BJ (cell line): ENCODE measurements at regions not wholly inside any gene's neighbourhood (a gene's known extent, or its start where the extent isn't known, plus 50 kb on each side); places are given as distances from the start of the nearest gene placed in this dataset.

Source experiments
- CTCF ChIA-PET: fragments of 350-600 bp; formaldehyde crosslinking; extraction: SDS; loops from one replicate; lab custom pipeline; 2021; ENCODE audit warnings: antibody characterized with exemption, inconsistent platforms; lab: Yijun Ruan, JAX
- POLR2A ChIA-PET: fragments of 300-600 bp; sonication (Branson Sonifier 250); formaldehyde crosslinking; extraction: SDS; loops from one replicate; lab custom pipeline; 2021; ENCODE audit warnings: antibody characterized with exemption; lab: Charles Lee
- DNase-seq: peaks from one replicate; pipeline ENCODE4 v3.0.0-alpha.2; 2011; ENCODE audit warnings: low read depth
- H3K27me3 ChIP-seq: 2 replicates; pipeline ENCODE4 v1.6.0; 2011; ENCODE audit warnings: low read length; ENCODE audit not compliant: control insufficient read depth, insufficient read depth
- H3K36me3 ChIP-seq: 2 replicates; pipeline ENCODE4 v1.5.1; 2011; ENCODE audit warnings: low read length; ENCODE audit not compliant: control insufficient read depth, insufficient read depth
- H3K4me3 ChIP-seq: 2 replicates; pipeline ENCODE4 v1.5.1; 2011; ENCODE audit warnings: low read depth, mild to moderate bottlenecking, control low read depth, low read length
- TF ChIP-seq, protein P1 (sequence below): IDR thresholded peaks from 2 replicates; pipeline ENCODE4 v1.5.1; 2011; ENCODE audit warnings: low read depth, mild to moderate bottlenecking, control low read depth, inconsistent platforms, low read length, moderate library complexity; ENCODE audit not compliant: insufficient read depth

DNA sequence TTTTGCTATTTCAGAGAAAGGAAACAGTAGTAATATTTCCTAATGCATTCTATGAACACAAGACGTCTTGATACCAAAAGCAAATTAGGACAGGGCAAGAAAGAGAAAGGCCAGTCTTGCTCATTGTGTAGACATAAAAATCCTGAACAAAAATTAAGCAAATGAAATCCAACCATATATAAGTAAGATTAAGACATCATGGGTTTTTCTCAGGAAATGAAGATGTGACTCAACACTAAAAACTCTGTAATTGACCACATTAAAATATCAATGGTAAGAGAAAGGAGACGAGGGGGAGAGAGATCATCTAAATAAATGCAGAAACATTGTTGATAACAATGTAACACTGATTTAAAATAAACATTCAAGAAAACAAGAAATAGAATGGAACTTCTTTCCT is 205.4 kb downstream of the SOD2 start:
- Histone ChIP-seq H3K36me3 (no peaks in the 10 kb centered on the region), H3K4me3 (no peak overlapping the region), H3K27me3 (no peaks in the 10 kb centered on the region)
- ChIA-PET CTCF (no interaction called here), POLR2A (no interaction called here)
- TF ChIP-seq, protein P1, sequence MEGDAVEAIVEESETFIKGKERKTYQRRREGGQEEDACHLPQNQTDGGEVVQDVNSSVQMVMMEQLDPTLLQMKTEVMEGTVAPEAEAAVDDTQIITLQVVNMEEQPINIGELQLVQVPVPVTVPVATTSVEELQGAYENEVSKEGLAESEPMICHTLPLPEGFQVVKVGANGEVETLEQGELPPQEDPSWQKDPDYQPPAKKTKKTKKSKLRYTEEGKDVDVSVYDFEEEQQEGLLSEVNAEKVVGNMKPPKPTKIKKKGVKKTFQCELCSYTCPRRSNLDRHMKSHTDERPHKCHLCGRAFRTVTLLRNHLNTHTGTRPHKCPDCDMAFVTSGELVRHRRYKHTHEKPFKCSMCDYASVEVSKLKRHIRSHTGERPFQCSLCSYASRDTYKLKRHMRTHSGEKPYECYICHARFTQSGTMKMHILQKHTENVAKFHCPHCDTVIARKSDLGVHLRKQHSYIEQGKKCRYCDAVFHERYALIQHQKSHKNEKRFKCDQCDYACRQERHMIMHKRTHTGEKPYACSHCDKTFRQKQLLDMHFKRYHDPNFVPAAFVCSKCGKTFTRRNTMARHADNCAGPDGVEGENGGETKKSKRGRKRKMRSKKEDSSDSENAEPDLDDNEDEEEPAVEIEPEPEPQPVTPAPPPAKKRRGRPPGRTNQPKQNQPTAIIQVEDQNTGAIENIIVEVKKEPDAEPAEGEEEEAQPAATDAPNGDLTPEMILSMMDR = no peak
- no peak for DNase-seq

DNA sequence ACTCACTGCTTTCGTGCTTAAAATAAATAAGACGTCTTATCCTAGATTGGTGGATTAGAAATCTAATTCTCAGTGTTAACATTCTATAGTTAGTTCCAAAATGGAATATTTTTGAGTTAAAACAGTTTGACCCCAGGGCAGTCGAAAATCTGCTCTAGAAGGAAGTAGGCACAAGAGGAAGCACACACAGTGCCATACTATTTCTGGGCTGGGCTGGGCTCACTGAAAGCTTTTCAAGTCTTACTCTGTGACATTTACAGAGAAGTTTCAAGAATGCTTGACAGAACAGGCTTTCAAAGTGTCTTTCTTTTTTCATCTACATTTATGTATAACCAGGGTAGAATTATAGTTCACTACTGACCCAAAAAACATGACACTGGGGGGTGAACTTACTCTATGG is 209.8 kb downstream of the SOD2 start:
- no peaks in the 10 kb centered on the region for H3K27me3 ChIP-seq
- TF ChIP-seq, protein P1 = no peak
- ChIA-PET CTCF (no interaction called here), POLR2A (no interaction called here)
- H3K4me3 ChIP-seq = no peak overlapping the region
- DNase-seq = no peak
- no peaks in the 10 kb centered on the region for H3K36me3 ChIP-seq

DNA sequence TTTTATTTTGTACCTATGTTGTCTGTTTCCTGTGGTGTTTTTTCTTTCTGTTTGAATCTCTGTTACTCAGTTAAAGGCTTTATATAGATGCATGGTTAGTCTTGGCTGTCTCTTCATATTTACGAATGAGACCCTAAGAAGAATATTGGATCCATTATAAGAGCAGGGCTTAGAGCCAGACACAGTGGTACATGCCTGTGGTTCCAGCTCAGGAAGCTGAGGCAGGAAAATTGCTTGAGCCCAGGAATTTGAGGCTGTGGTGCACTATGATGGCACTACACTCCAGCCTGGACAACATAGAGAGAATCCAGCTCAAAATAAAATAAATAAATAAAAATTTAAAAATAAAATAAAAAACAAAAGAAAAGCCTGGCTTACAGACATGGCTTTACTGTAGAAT is 211.1 kb downstream of the SOD2 start:
- no peaks in the 10 kb centered on the region for H3K36me3 ChIP-seq
- H3K4me3 ChIP-seq = no peak overlapping the region
- ChIA-PET POLR2A (no interaction called here), CTCF (interaction anchor here (0.6 kb wide), 1 partner anchor 18 kb away, joined by 3 read pairs; no protein-coding TSS in a partner anchor)
- no peak for DNase-seq
- H3K27me3 ChIP-seq = no peaks in the 10 kb centered on the region
- TF ChIP-seq, protein P1 = no peak

DNA sequence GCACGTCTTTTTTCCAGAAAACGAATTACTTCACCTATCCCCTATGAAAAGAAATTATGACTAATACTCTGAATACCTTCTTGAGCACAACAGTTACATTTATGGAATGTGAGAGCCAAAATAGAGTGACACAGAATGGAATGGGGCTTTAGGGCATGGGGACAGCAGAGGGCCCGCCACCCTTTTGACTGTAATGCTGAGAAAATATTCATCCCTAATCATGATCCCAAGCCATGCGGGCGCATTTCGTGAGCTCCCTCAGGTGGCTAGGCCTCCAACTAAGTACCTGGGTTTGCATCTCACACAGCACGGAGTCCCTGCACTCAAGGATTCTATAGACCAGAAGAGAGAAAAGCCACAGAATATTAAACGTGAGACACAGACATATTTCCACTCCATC is 212.6 kb downstream of the SOD2 start:
- POLR2A ChIA-PET = no interaction called here
- TF ChIP-seq, protein P1 = no peak
- Histone ChIP-seq H3K4me3 (no peak overlapping the region), H3K27me3 (no peaks in the 10 kb centered on the region), H3K36me3 (no peaks in the 10 kb centered on the region)
- no peak for DNase-seq
- CTCF ChIA-PET = no interaction called here

DNA sequence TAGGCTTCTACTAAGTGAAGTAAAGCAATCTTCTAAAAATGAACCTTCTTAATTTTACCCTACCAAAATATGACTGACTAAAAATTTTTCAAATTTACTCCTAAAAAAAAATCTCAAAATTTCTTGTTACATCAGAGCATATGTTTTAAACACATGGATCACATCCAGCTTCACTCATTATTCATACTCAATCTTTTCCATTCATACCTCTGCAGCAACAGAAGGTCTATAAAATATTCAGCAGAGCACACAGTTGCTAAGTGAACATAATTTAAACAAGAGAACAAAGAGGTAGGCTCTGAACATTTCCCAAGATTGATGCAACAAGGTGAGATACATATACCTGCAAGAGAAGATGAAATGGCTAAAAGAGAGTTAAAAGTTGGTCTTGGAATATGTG is 213.9 kb downstream of the SOD2 start:
- POLR2A ChIA-PET = no interaction called here
- Histone ChIP-seq H3K27me3 (no peaks in the 10 kb centered on the region), H3K4me3 (no peak overlapping the region), H3K36me3 (no peaks in the 10 kb centered on the region)
- CTCF ChIA-PET = interaction anchor here (1.4 kb wide), 1 partner anchor 16 kb away, joined by 4 read pairs; no protein-coding TSS in a partner anchor
- no peak for DNase-seq
- TF ChIP-seq, protein P1 = no peak
